OCI-LY7 (cell line): ENCODE measurements at regions not wholly inside any gene's neighbourhood (a gene's known extent, or its start where the extent isn't known, plus 50 kb on each side); places are given as distances from the start of the nearest gene placed in this dataset.

Experiments used
- BruUV-seq: library from RNA; stranded (reverse); fragments of 400-500 nt; replicated peaks from 2 replicates; lab custom pipeline; 2021; lab: Mats Ljungman, UMichigan
- CTCF ChIA-PET: fragments of 300-600 bp; sonication (Branson Sonifier 250); formaldehyde crosslinking; loops from one replicate; lab custom pipeline; 2022; ENCODE audit warnings: antibody characterized with exemption; ENCODE audit not compliant: unreplicated experiment; lab: Charles Lee
- POLR2A ChIA-PET: fragments of 300-600 bp; sonication (Branson Sonifier 250); formaldehyde crosslinking; loops from one replicate; lab custom pipeline; 2022; ENCODE audit warnings: antibody characterized with exemption; lab: Charles Lee
- DNase-seq: peaks from one replicate; pipeline ENCODE4 v3.0.0-alpha.2; 2015; ENCODE audit warnings: low spot score
- H2AFZ ChIP-seq: fragments of 200-600 bp; sonication (generic), shearing (Covaris generic); 2 replicates; pipeline ENCODE4 v1.6.1; 2014; ENCODE audit warnings: mild to moderate bottlenecking, antibody characterized with exemption, low read length, moderate library complexity
- H3K27ac ChIP-seq: fragments of 200-600 bp; sonication (generic); 2 replicates; pipeline ENCODE4 v1.5.1; 2014; ENCODE audit warnings: mixed run types, low read depth, mild to moderate bottlenecking, moderate library complexity, low read length, inconsistent platforms; ENCODE audit not compliant: poor library complexity, severe bottlenecking
- H3K36me3 ChIP-seq: fragments of 200-600 bp; sonication (generic); 2 replicates; pipeline ENCODE4 v1.6.1; 2014; ENCODE audit warnings: mild to moderate bottlenecking, antibody characterized with exemption, low read length, moderate library complexity, mixed read lengths; ENCODE audit not compliant: insufficient read depth
- H3K4me1 ChIP-seq: fragments of 200-600 bp; sonication (generic); 2 replicates; pipeline ENCODE4 v1.5.1; 2014; ENCODE audit warnings: mild to moderate bottlenecking, low read length; ENCODE audit not compliant: insufficient read depth, poor library complexity, severe bottlenecking
- H3K4me2 ChIP-seq: fragments of 200-600 bp; sonication (generic); 2 replicates; pipeline ENCODE4 v1.6.1; 2014; ENCODE audit warnings: mild to moderate bottlenecking, low read length
- H3K4me3 ChIP-seq: fragments of 200-600 bp; sonication (generic); 2 replicates; pipeline ENCODE4 v1.5.1; 2014; ENCODE audit warnings: mild to moderate bottlenecking, low read depth, low read length; ENCODE audit not compliant: poor library complexity, severe bottlenecking
- H3K79me2 ChIP-seq: fragments of 200-600 bp; sonication (generic); 2 replicates; pipeline ENCODE4 v1.6.1; 2016; ENCODE audit warnings: low read depth, mild to moderate bottlenecking, low read length, moderate library complexity, mixed read lengths; ENCODE audit not compliant: insufficient read depth
- H3K9me2 ChIP-seq: fragments of 200-600 bp; sonication (generic); 2 replicates; pipeline ENCODE4 v1.6.1; 2016; ENCODE audit warnings: mild to moderate bottlenecking, low read length, mixed read lengths; ENCODE audit not compliant: insufficient read depth
- H3K9me3 ChIP-seq: fragments of 200-600 bp; sonication (generic); 2 replicates; pipeline ENCODE4 v1.6.1; 2014; ENCODE audit warnings: mild to moderate bottlenecking, mixed run types, low read length, mixed read lengths
- H4K20me1 ChIP-seq: fragments of 200-600 bp; sonication (generic); 2 replicates; pipeline ENCODE4 v1.6.1; 2014; ENCODE audit warnings: mild to moderate bottlenecking, antibody characterized with exemption, low read length, moderate library complexity, mixed read lengths; ENCODE audit not compliant: insufficient read depth
- EZH2phosphoT487 ChIP-seq: fragments of 200-600 bp; sonication (generic); IDR thresholded peaks from 2 replicates; pipeline ENCODE4 v1.6.1; 2018; ENCODE audit warnings: low read depth, borderline replicate concordance, mild to moderate bottlenecking, mixed run types, antibody characterized with exemption, low read length, moderate library complexity, mixed read lengths
- intact Hi-C: fragments of 100-400 bp; cut with micrococcal nuclease; formaldehyde crosslinking; loops from one replicate; pipeline ENCODE4 v1.10.0; 2022; ENCODE audit not compliant: unreplicated experiment
- TF ChIP-seq, protein P1 (sequence below): fragments of 200-600 bp; sonication (generic); conservative IDR thresholded peaks from 2 replicates; pipeline ENCODE4 v1.5.1; 2014; ENCODE audit warnings: mild to moderate bottlenecking, antibody characterized with exemption, low read length, moderate library complexity, mixed read lengths

DNA sequence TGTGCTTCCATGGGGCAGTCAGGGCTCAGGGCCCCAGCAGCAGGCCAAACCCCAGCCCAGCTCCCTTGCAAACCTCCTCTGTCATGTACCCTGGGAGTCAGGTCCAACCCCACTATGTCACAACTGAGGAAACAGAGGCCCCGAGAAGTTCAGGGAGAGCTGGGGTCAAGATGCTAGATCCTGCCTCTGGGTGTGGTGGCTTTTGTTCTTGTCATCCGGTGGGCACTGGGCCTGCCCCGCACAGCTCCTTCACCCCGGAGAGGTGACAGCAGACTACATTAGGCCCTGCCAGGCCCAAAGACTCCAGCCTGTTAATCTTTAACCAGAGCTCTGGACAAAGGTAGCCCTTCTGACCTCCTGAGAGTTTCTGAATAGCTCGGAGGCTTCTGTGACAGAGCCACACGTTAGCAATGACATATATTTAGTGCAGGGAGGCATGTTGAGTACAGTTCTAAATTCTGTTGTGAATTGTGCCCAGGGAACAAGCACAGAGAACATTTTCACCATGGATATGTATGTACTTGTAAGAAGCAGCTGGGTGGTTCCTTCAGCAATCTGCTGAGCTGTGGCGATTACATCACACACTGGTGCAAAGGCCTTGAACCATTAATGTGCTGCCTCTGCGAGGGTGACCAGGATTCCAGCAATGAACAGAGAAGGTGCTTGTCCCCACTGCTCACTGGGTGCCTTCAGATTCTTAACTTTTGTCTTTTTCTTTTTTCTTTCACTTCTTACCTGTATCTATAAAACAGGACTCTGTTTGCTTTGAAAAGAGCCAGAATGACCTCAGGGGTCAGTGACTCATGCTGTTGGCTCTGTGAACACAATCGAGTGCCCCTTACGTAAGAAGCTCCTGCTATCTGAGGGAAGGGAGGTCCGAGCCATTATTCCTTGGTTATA lies 102.8 kb downstream of the RHOU start:
- intact Hi-C loops = no loop called here

DNA sequence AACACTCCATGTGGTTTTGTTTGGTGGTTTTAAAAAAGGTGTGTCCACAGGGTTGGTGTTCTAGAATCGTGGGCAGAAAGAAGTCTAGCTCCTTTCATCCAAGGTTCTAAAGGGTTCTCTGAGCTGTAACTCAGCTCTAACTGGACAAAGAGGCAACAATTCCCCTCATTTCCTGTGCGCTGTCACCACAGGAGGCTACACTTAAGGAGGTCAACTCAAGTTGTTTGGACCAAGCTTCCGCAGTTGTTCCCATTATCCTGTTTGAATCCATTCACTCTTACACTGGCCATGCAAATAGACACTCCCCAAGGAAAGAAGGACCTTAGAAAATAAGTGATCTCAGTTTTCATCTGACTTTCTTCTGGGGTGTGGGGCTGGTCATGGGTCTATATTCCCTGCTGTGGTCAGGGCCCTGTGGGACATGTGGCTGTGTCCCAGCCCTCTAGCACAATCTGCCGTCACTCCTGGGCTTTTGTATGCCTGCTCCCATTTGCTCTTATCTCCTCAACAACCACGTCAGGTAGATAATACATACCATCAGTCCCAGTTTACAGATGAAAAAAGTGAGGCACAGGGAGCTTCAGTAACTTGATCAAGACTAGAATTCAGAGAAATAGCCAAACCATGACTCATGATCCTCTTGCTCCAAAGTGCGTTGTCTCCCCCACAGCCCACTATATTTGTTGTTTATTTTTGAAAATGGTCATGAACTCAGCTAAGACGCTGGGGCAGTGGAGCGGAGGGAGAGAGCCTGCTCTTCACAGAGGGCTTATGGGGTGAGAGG lies 103.6 kb downstream of the RHOU start:
- CTCF ChIA-PET = no interaction called here
- no peak overlapping the region for H3K4me2 ChIP-seq
- no TSS peak for BruUV-seq
- TF ChIP-seq, protein P1, sequence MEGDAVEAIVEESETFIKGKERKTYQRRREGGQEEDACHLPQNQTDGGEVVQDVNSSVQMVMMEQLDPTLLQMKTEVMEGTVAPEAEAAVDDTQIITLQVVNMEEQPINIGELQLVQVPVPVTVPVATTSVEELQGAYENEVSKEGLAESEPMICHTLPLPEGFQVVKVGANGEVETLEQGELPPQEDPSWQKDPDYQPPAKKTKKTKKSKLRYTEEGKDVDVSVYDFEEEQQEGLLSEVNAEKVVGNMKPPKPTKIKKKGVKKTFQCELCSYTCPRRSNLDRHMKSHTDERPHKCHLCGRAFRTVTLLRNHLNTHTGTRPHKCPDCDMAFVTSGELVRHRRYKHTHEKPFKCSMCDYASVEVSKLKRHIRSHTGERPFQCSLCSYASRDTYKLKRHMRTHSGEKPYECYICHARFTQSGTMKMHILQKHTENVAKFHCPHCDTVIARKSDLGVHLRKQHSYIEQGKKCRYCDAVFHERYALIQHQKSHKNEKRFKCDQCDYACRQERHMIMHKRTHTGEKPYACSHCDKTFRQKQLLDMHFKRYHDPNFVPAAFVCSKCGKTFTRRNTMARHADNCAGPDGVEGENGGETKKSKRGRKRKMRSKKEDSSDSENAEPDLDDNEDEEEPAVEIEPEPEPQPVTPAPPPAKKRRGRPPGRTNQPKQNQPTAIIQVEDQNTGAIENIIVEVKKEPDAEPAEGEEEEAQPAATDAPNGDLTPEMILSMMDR = no peak
- TF ChIP-seq EZH2phosphoT487 = no peak
- intact Hi-C loops = no loop called here
- no peaks in the 10 kb centered on the region for H3K79me2 ChIP-seq
- H3K4me3 ChIP-seq = no peak overlapping the region
- H3K9me3 ChIP-seq = no peaks in the 10 kb centered on the region
- no peaks in the 10 kb centered on the region for H3K9me2 ChIP-seq
- H4K20me1 ChIP-seq = no peaks in the 10 kb centered on the region
- no peaks in the 10 kb centered on the region for H3K4me1 ChIP-seq
- DNase-seq = no peak
- POLR2A ChIA-PET = no interaction called here
- no peak overlapping the region for H2AFZ ChIP-seq
- no peak overlapping the region for H3K27ac ChIP-seq
- no peaks in the 10 kb centered on the region for H3K36me3 ChIP-seq

More for the DNA sequence above, 102.8 kb downstream of the RHOU start:
- Histone ChIP-seq H3K27ac (no peak overlapping the region), H2AFZ (no peak overlapping the region), H3K9me3 (no peaks in the 10 kb centered on the region), H3K4me1 (no peaks in the 10 kb centered on the region), H4K20me1 (no peaks in the 10 kb centered on the region), H3K4me3 (no peak overlapping the region), H3K36me3 (no peaks in the 10 kb centered on the region), H3K79me2 (no peaks in the 10 kb centered on the region), H3K4me2 (no peak overlapping the region), H3K9me2 (no peaks in the 10 kb centered on the region)
- CTCF ChIA-PET = no interaction called here
- BruUV-seq = no TSS peak
- no peak for DNase-seq
- TF ChIP-seq EZH2phosphoT487 = no peak
- POLR2A ChIA-PET = no interaction called here

DNA sequence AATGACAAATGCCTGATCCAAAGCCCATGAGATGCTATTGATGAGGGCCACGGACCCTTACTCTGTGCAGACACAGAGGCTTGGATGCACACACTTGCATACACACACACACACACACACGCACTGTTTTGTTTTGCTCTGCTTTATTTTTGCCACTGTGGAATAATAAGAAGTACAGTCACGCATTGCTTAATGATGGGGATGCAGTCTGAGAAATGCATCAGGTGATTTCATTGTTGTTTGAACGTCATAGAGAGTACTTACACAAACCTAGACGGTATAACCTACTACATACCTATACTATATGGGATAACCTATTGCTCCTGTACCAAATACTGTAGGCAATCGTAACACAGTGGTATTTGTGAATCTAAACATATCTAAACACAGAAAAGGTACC lies 104.4 kb downstream of the RHOU start:
- Histone ChIP-seq H3K4me3 (no peak overlapping the region), H3K36me3 (no peaks in the 10 kb centered on the region), H3K9me2 (no peaks in the 10 kb centered on the region), H4K20me1 (no peaks in the 10 kb centered on the region), H3K4me1 (no peaks in the 10 kb centered on the region), H3K79me2 (no peaks in the 10 kb centered on the region), H2AFZ (no peak overlapping the region), H3K4me2 (no peak overlapping the region), H3K9me3 (no peaks in the 10 kb centered on the region), H3K27ac (no peak overlapping the region)
- ChIA-PET CTCF (no interaction called here), POLR2A (no interaction called here)
- no peak for DNase-seq
- TF ChIP-seq, protein P1 = no peak
- TF ChIP-seq EZH2phosphoT487 = no peak
- no TSS peak for BruUV-seq
- intact Hi-C loops = no loop called here
